ENCODE measurements at regions not wholly inside any gene's neighbourhood (a gene's known extent, or its start where the extent isn't known, plus 50 kb on each side); places are given as distances from the start of the nearest gene placed in this dataset.

DNA sequence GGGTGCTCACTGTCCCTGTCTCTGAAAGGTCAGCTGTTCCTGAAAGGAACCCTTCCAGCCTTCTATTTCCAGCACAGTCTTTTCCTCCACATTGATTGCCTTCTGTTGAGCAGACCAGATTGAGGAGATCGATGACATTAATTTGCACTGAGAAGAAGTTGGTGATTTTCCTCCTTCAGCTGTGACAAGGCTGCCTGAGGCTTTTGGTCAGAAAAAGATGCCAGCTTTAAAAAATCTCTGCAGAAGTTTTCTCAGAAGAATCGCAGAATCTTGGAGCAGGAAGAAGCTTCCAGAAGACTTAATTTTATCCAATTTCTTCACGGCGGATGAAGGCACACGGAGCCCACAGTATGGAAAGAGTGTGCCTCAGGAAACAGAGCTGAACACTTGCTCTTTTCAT is 112.8 kb downstream of the FAM43A start:
- peaks cover 11 to 13% of the 10 kb centered on the region in 2 donors for H3K36me3 Mint-ChIP-seq
- H3K4me3 Mint-ChIP-seq, result no peak overlapping the region
- no peak for DNase-seq
- no peak overlapping the region for H3K27ac Mint-ChIP-seq
- peaks cover 0 to 8% (median 0%) of the 10 kb centered on the region in 3 donors for H3K4me1 Mint-ChIP-seq
- ATAC-seq (ENCODE audit: low read depth in 2 of 2), result no peak
- H3K27me3 Mint-ChIP-seq, result peaks cover 2 to 34% (median 14%) of the 10 kb centered on the region in 3 donors
- H3K9me3 Mint-ChIP-seq, result peaks cover 0 to 16% (median 7%) of the 10 kb centered on the region in 7 donors

DNA sequence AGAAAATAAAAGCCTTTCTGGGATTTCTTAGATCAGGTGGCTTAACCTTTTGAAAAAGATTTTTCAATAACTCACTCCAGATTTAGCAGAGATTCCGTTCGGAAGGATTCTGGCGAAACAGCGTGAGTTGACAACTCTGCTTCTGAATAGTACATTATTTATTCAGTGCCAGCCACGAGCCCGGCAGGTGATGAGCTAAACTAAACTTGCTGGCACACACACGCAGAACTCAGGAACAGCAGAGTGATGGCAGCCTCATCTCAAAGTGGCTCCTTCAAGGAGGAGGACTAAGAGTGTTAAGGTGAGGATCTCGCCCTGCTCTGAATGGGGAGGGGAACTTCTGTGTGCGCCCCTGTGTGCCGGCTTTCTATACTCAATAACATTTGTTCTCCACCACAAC is 114.3 kb downstream of the FAM43A start:
- DNase-seq (no peak), ATAC-seq (ENCODE audit: low read depth in 2 of 2) (no peak)
- peaks cover 0 to 16% (median 7%) of the 10 kb centered on the region in 7 donors for H3K9me3 Mint-ChIP-seq
- H3K4me1 Mint-ChIP-seq, result peaks cover 0 to 4% (median 1%) of the 10 kb centered on the region in 3 donors
- H3K27ac Mint-ChIP-seq, result no peak overlapping the region
- no peak overlapping the region for H3K4me3 Mint-ChIP-seq
- peaks cover 6 to 45% (median 28%) of the 10 kb centered on the region in 3 donors for H3K27me3 Mint-ChIP-seq
- H3K36me3 Mint-ChIP-seq, result peaks cover 11 to 13% of the 10 kb centered on the region in 2 donors

DNA sequence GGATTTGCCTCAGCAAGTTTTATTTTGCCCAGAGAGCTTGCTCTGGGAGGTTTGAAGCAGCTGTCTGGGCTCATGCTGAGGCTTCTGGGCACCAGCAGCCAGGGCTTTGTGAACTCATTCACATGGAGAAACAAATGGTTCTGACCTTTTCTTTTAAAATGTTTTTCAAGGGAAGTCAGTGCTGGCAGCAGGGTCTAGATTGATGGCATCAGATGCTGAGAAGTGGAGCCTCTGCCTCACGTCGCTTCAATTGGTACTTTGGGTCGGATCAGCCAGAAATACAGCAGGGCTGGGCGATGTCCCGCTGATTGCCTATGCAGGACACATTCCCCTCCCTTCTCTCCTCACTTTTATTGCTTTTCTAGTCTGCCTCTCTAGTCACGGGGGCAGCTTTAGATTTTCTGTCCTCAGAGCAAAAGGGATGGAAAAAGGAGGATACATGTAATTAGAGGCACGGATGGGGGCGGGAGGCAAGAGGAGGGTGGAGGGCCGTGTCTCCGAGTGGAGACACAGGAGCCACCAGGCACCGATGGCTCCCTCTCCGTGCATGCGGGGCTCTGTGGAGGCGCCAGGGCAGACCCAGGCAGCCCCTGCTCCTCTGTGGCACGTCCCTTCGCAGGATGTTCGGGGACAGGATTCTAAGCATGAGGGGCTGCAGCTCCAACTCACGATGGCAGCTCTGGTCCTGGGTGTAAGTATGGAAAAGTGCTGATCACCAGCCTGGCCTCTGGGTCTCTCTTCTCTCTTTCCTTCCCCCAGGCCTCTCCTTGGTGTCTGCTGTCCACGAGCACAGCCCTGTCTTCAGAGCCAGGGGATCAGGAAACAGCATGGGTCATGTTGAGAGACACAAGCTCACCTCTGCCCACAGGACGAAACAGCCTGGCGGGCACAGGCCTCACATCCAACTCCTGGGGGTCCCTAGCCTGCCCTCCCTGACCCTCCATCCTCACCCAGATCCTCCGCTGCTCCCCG is 116.1 kb downstream of the FAM43A start:
- H3K9me3 Mint-ChIP-seq, result peaks cover 0 to 2% (median under 1%) of the 10 kb centered on the region in 7 donors
- ATAC-seq (ENCODE audit: low read depth in 2 of 2) (no peak), DNase-seq (no peak)
- peaks cover 14 to 54% (median 44%) of the 10 kb centered on the region in 3 donors for H3K27me3 Mint-ChIP-seq
- H3K4me1 Mint-ChIP-seq, result peaks cover 0 to 3% (median 0%) of the 10 kb centered on the region in 3 donors
- peaks cover 1 to 5% of the 10 kb centered on the region in 2 donors for H3K36me3 Mint-ChIP-seq
- H3K4me3 Mint-ChIP-seq, result no peak overlapping the region
- no peak overlapping the region for H3K27ac Mint-ChIP-seq

DNA sequence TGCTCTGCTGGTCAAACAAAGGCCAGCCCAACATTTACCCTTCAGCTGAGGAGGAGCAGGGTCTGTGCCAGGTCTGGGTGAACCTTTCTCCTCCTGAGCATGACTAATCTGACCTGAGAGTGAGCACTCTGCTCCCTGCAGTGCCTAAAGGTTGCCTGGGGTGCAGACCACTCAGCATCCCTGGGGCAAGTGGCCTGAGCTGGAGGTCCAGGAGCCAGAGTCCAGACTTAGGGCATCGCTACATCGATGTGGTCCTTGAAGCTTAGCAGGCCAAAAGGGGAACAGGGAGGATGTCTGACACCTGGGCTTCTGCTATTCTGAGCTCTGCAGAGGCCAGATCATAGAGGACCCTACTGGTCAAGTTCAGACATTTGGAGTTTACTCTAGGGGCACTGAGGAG is 119.1 kb downstream of the FAM43A start:
- Mint-ChIP-seq H3K36me3 (no peaks in the 10 kb centered on the region), H3K27ac (peak overlapping the region in 1 of 6 donors; percentile 21), H3K4me1 (peaks cover 1 to 7% (median 3%) of the 10 kb centered on the region in 3 donors), H3K4me3 (no peak overlapping the region), H3K27me3 (peaks cover 14 to 48% (median 40%) of the 10 kb centered on the region in 3 donors), H3K9me3 (peaks cover 0 to 2% (median 0%) of the 10 kb centered on the region in 7 donors)
- ATAC-seq (ENCODE audit: low read depth in 2 of 2) (no peak), DNase-seq (no peak)

DNA sequence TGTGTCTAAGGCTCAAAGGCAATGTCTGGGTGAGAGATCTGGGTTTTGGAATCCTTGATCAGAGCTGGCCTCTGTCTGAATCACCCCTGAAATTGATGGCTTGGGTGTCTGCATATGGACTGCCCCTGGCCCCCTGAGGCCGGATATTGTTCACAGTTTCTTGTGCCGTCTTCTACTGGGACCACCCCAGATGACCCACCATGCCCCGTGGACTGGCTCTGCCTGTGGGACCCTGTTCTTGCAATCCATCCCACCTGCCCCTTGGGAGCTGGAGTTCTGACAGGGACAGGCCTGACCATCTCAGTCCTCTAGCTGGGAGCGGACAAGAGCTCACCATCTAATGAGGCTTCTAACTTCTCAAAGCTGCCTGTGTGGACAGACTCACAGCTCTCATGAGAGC is 119.9 kb downstream of the FAM43A start:
- no peak for ATAC-seq (ENCODE audit: low read depth in 2 of 2)
- Mint-ChIP-seq H3K4me3 (no peak overlapping the region), H3K27me3 (peaks cover 14 to 48% (median 40%) of the 10 kb centered on the region in 3 donors)

DNA sequence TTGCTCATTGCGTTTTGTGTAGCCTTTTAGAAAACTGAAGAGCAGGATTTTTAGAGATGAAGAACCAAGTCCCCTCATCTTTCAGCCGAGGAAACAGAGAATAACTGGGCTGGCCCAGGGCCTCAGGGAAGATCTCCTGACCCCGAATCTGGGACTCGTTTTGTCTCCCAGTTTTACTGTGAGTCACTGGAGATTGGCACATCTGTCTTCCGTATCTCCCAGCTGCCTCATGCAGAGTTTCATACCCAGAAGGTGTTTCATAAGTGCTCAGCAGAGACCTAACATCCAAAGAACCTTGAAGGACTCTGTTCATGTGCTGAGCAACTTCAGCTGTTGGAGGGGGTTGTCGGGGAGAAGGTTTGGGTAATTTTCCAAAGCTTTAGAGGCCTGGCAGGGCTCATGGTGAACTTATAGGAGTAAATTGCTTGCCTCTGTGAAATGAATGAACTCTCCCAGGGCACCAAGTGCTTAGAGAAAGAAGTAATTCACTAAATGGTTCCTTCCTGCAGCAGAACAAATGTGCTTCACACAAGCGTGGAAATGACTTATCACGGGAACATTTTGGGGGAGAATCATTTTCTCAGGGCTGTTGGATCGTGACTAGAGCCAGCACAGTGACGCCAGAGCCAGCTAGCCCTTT is 121.4 kb downstream of the FAM43A start:
- H3K9me3 Mint-ChIP-seq, result peaks cover 0 to 2% (median 0%) of the 10 kb centered on the region in 7 donors
- H3K27ac Mint-ChIP-seq, result peak overlapping the region in 1 of 6 donors; percentile 21
- no peaks in the 10 kb centered on the region for H3K36me3 Mint-ChIP-seq
- H3K4me3 Mint-ChIP-seq, result no peak overlapping the region
- peaks cover 14 to 46% (median 37%) of the 10 kb centered on the region in 3 donors for H3K27me3 Mint-ChIP-seq
- DNase-seq, result no peak
- H3K4me1 Mint-ChIP-seq, result peaks cover 11 to 27% (median 19%) of the 10 kb centered on the region in 3 donors
- no peak for ATAC-seq (ENCODE audit: low read depth in 2 of 2)

More for the DNA sequence above, 119.9 kb downstream of the FAM43A start:
- Mint-ChIP-seq H3K4me1 (peaks cover 8 to 13% (median 9%) of the 10 kb centered on the region in 3 donors), H3K36me3 (no peaks in the 10 kb centered on the region), H3K27ac (no peak overlapping the region), H3K9me3 (peaks cover 0 to 2% (median 0%) of the 10 kb centered on the region in 7 donors)
- DNase-seq, result no peak

DNA sequence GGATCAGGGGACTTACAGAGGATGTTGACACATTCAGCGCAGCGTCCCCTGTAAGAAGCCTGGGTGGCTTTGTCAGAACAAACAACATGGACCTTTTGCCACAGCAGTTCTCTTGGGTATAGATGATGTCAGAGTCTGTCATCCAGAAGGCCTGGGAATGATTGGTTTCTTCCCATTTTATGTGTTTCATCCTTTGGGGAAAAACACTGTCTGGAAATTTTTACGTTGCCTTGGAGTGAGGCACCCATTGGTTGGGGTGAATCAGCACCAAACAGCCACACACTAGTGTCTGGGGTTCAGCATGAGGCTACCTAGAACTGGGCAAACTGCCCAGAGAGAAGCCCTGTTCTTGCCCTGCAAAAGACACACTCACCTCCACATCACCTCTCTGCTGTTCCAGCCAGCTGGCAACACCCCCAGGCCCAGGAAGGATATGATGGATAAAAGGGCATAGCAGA is 123.0 kb downstream of the FAM43A start:
- H3K36me3 Mint-ChIP-seq, result no peaks in the 10 kb centered on the region
- peaks cover 11 to 27% (median 19%) of the 10 kb centered on the region in 3 donors for H3K4me1 Mint-ChIP-seq
- H3K4me3 Mint-ChIP-seq, result no peak overlapping the region
- DNase-seq, result no peak
- H3K9me3 Mint-ChIP-seq, result peaks cover 0 to 2% (median 0%) of the 10 kb centered on the region in 7 donors
- peaks cover 10 to 32% (median 25%) of the 10 kb centered on the region in 3 donors for H3K27me3 Mint-ChIP-seq
- no peak for ATAC-seq (ENCODE audit: low read depth in 2 of 2)
- no peak overlapping the region for H3K27ac Mint-ChIP-seq

DNA sequence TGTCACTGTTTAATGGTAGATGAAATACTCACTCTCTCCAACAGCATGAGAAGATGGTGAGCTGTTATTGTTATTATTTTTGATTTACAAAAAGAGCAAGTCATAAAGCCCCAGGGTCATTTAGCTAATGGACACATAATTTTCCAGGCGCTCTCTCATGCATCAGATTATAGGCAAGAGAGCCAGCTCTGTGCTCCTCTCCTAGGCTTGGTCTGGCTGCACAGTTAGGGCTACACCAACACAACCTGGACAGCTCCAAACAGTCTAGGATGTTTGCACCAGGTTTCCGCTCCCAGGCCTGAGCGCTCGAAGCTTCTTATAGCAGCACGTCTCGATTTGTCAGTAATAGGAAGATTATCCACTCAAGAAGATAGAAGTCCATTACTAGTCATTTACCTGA is 123.7 kb downstream of the FAM43A start:
- H3K27me3 Mint-ChIP-seq, result peaks cover 8 to 24% (median 18%) of the 10 kb centered on the region in 3 donors
- peaks cover 0 to 2% (median 0%) of the 10 kb centered on the region in 7 donors for H3K9me3 Mint-ChIP-seq
- no peak overlapping the region for H3K4me3 Mint-ChIP-seq
- ATAC-seq (ENCODE audit: low read depth in 2 of 2) (no peak), DNase-seq (no peak)
- no peak overlapping the region for H3K27ac Mint-ChIP-seq
- no peaks in the 10 kb centered on the region for H3K36me3 Mint-ChIP-seq
- H3K4me1 Mint-ChIP-seq, result peaks cover 11 to 27% (median 19%) of the 10 kb centered on the region in 3 donors

DNA sequence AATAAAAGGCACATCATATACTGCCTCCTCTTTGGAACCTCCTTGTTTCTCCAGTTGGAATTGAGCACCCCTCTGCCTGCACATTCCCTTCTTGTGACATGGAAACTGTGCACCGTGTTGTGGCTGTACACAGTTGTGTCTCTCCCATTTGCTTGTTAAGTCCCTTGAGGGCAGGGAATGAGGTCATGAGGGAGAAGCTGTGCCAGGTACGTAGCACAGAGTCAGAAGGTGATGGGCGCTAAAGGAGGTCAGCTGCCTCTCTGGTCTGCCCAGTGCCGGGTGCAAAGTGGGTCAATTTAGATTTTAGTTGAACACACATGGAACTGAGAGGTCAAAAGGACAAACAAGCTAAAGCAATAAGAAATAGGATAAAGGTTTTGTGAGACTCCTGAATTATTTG is 124.4 kb downstream of the FAM43A start:
- H3K9me3 Mint-ChIP-seq, result peaks cover 0 to under 1% (median 0%) of the 10 kb centered on the region in 7 donors
- H3K36me3 Mint-ChIP-seq, result no peaks in the 10 kb centered on the region
- DNase-seq (no peak), ATAC-seq (ENCODE audit: low read depth in 2 of 2) (no peak)
- H3K27ac Mint-ChIP-seq, result peak overlapping the region in 1 of 6 donors; percentile 64
- peaks cover 9 to 27% (median 19%) of the 10 kb centered on the region in 3 donors for H3K4me1 Mint-ChIP-seq
- no peak overlapping the region for H3K4me3 Mint-ChIP-seq
- peaks cover 7 to 19% (median 14%) of the 10 kb centered on the region in 3 donors for H3K27me3 Mint-ChIP-seq

DNA sequence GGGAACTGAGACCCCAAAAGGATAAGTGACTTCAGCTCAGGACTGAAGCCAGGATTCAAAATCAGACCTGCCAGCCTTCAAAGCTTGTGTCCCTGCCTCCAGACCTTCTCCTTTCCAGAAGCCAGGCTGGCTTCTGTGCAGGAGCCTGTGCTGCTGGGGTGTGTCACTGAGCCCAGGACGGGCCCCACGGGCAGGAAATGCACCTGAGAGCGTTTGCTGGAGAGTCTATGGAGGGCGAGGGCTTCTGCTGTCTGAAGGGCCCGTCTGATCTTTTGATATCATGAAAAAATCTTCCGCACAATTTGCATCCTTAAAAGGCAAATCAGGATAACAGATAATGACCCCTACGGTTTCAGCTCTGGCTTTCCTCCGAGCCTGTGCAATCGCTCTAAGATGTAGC is 125.4 kb downstream of the FAM43A start:
- Mint-ChIP-seq H3K9me3 (no peaks in the 10 kb centered on the region), H3K27ac (peak overlapping the region in 1 of 6 donors; percentile 31), H3K27me3 (peaks cover 2 to 10% (median 8%) of the 10 kb centered on the region in 3 donors), H3K36me3 (no peaks in the 10 kb centered on the region), H3K4me3 (no peak overlapping the region), H3K4me1 (peaks cover 8 to 27% (median 19%) of the 10 kb centered on the region in 3 donors)
- ATAC-seq (ENCODE audit: low read depth in 2 of 2), result no peak
- no peak for DNase-seq

DNA sequence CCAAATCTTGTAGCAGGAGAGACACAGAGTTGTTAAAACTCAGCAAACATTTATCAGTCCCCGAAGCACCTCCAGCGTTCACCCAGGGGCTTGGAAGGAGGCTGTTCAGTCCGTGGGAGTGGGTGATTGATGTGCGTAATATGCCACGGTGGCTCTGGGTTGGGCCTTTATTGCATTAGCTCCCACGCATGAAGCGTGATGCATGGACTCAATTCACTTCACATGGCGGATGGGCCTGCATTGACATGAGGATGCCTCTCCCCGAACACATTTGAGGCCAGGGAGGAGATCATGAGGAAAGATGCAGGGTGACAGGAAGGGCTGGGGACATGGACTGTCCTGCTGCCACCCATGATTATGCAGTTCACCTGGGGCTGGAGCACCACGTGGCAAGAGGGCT is 126.5 kb downstream of the FAM43A start:
- H3K4me1 Mint-ChIP-seq, result peaks cover 8 to 27% (median 19%) of the 10 kb centered on the region in 3 donors
- H3K27ac Mint-ChIP-seq, result peak overlapping the region in 2 of 6 donors; percentile 52 to 82
- DNase-seq (no peak), ATAC-seq (ENCODE audit: low read depth in 2 of 2) (no peak)
- peak overlapping the region in 1 of 8 donors; percentile 56 for H3K4me3 Mint-ChIP-seq
- H3K9me3 Mint-ChIP-seq, result no peaks in the 10 kb centered on the region
- H3K27me3 Mint-ChIP-seq, result no peaks in the 10 kb centered on the region
- H3K36me3 Mint-ChIP-seq, result no peaks in the 10 kb centered on the region

DNA sequence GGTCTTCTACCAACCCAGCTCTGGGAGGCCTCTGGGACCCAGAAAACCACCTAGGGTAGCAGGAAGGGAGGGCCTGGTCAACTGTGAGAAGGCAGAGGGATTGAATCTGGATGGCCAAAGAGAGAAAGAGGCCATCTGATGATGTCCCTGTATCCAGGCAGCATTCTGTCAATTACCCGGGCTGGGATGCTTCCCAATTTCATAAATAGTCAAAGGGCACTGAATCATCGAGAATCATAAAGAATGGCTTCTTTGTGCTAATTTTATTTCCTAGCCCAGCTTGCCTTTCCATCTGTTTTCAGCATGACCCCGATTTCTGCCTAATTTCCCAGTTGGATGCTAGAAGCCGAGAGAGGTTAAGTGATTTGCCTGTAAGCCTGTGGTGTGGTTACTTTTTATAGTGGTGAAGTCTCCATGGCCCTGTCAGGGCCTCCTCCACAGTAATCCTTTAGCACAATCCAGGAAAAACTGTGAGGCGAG is 129.2 kb downstream of the FAM43A start:
- no peak for ATAC-seq (ENCODE audit: low read depth in 2 of 2)
- Mint-ChIP-seq H3K36me3 (no peaks in the 10 kb centered on the region), H3K4me3 (no peak overlapping the region), H3K27me3 (peaks cover 0 to 8% (median 0%) of the 10 kb centered on the region in 3 donors), H3K27ac (peak overlapping the region in 3 of 6 donors; percentile 38 to 66 (median 47)), H3K9me3 (no peaks in the 10 kb centered on the region), H3K4me1 (peaks cover 8 to 20% (median 16%) of the 10 kb centered on the region in 3 donors)
- no peak for DNase-seq

Data from naive B cell (primary cell).